ENCODE measurements at regions not wholly inside any gene's neighbourhood (a gene's known extent, or its start where the extent isn't known, plus 50 kb on each side); places are given as distances from the start of the nearest gene placed in this dataset.

- TF ChIP-seq POLR2A (IDR thresholded peaks at IDR 0.05; ENCODE audit: low read length), result no peak
- no peak for TF ChIP-seq GATA1 (IDR thresholded peaks at IDR 0.05; ENCODE audit: low read depth, low read length)
Measured at GRCh38 chr20:11267762-11268335, 594.0 kb upstream of the JAG1 start.
